Choroid plexus epithelial cell (primary cell): ENCODE measurements at regions not wholly inside any gene's neighbourhood (a gene's known extent, or its start where the extent isn't known, plus 50 kb on each side); places are given as distances from the start of the nearest gene placed in this dataset.

Experiments used
- DNase-seq: peaks from one replicate; pipeline ENCODE4 v3.0.0-alpha.2; 2010; ENCODE audit warnings: low read depth
- H3K4me3 ChIP-seq: 2 replicates; pipeline ENCODE4 v1.5.1; 2011; ENCODE audit warnings: low read depth, mild to moderate bottlenecking, control low read depth, low read length, moderate library complexity
- CTCF ChIP-seq: conservative IDR thresholded peaks from 2 replicates; pipeline ENCODE4 v1.5.1; 2011; ENCODE audit warnings: low read depth, mild to moderate bottlenecking, control low read depth, inconsistent platforms, low read length, moderate library complexity

GRCh38 chr12:115898670-115899069 lies 378.8 kb downstream of the MED13L start:
- peak; percentile 57 for TF ChIP-seq CTCF
- H3K4me3 ChIP-seq: no peak overlapping the region
- peak; percentile 41 for DNase-seq

- TF ChIP-seq CTCF: no peak
Measured at GRCh38 chr12:115897729-115898128, 379.8 kb downstream of the MED13L start.

GRCh38 chr12:115895247-115895646 lies 382.2 kb downstream of the MED13L start:
- no peak overlapping the region for H3K4me3 ChIP-seq
- TF ChIP-seq CTCF: peak; percentile 60
- DNase-seq: peak; percentile 9

More at GRCh38 chr12:115897729-115898128, 379.8 kb downstream of the MED13L start:
- no peak overlapping the region for H3K4me3 ChIP-seq
- DNase-seq: peak; percentile 4

GRCh38 chr12:115891556-115892164 lies 385.8 kb downstream of the MED13L start:
- no peak overlapping the region for H3K4me3 ChIP-seq
- no peak for TF ChIP-seq CTCF
- no peak for DNase-seq

GRCh38 chr12:115886666-115887065 lies 390.8 kb downstream of the MED13L start:
- H3K4me3 ChIP-seq: no peak overlapping the region
- TF ChIP-seq CTCF: no peak
- no peak for DNase-seq

GRCh38 chr12:115885040-115885690 lies 392.3 kb downstream of the MED13L start:
- DNase-seq: no peak
- no peak for TF ChIP-seq CTCF
- H3K4me3 ChIP-seq: no peak overlapping the region

- no peak overlapping the region for H3K4me3 ChIP-seq
- TF ChIP-seq CTCF: no peak
Measured at GRCh38 chr12:115882936-115883335, 394.6 kb downstream of the MED13L start.

More at GRCh38 chr12:115882936-115883335, 394.6 kb downstream of the MED13L start:
- DNase-seq: no peak
